ENCODE measurements at regions not wholly inside any gene's neighbourhood (a gene's known extent, or its start where the extent isn't known, plus 50 kb on each side); places are given as distances from the start of the nearest gene placed in this dataset.

DNA sequence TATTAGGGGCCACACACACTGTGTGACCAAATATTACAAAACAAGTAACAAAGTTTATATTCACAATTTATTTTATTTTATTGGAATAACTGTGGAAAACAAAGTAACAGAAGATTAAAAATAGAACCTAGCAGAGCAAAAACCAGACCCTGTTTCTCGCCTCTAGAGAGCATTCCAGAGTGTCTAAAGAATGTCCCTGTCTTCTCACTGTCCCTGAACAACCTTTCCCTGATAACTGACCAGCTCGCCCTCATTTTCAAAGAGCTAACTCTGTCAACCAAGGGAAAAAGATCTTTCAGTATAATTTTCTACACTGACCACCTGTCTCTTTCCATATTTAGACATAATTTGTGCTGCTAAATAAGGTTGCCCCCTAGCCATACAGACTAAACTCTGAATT, 646.9 kb downstream of the USP25 start:
- no peak for DNase-seq

DNA sequence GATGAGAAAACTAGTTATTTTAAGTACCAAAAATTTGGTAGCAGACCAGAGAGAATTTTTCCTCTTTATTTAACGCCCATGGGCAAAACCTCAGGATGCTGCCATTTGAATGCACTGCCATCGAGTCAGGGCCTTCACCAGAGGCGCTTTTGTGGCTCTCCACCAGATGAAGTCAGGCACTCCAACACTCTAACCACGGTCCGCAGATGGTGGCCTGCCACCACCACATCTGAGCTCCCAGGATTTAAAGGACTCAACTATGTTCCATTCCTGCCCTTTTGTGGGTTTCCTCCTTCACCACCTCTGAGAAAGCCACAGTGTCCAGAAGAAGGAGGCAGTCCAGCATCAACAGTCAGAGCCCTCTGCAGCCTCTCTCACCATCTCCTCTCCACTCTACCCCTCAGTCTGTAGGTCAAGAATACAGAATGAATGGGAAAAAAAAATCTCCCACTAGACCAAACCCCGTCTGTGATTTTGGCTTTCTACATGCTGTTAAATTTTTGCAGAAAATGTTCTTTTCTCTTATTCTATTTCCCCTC, 647.4 kb downstream of the USP25 start:
- no peak for DNase-seq

DNA sequence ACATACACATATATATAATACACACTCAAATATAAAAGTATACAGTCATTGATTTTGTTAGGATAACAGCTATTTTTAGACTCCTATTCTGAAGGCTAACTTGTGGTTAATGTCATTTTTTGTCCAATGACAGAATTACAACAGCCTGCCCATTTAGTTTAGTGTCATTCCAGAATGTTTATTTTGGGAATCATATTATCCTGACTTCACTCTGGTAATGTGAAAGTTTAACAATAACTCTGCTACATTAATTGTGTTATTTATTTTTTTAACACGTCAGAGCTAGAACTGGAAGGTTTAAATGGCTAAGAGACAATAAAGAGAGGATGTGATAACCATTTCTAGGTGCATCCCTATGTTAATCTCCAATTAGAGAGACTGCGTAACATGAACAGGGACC, 648.1 kb downstream of the USP25 start:
- no peak for DNase-seq

DNA sequence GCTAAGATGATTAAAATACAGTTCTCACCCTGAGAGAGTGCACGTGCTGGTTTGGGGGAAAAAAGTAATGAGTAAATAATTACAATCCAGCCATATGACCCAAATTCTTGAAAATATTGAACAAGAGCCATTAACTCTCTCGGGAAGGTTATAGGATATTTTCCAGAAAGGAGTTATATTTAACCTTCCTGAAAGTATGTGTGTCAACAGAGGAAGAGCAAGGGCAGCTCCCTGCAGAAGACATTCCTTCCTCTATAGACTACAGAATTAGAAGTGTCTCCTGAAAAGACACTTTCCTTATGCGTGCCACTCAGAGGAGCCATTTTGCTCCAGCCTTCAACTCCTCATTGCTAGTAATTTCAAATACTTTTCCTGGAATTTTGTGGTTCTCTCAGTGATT, 648.7 kb downstream of the USP25 start:
- no peak for DNase-seq

DNA sequence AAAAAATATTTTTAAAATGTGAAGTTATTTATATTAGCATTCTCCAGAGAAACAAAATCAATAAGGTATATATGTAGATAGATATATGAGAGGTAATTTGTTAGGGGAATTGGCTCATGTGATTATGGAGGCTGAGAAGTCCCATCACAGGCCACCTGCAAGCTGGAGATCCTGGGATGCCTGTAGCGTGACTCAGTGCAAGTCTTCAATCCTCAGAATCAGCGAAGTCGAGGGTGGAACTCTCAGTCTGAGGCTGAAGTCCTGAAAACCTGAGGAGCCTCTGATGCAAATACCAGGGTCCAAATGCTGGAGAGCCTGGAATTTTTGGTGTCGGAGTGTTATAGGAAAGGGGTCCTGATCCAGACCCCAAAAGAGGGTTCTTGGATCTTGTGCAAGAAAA, 658.5 kb downstream of the USP25 start:
- DNase-seq: no peak

DNA sequence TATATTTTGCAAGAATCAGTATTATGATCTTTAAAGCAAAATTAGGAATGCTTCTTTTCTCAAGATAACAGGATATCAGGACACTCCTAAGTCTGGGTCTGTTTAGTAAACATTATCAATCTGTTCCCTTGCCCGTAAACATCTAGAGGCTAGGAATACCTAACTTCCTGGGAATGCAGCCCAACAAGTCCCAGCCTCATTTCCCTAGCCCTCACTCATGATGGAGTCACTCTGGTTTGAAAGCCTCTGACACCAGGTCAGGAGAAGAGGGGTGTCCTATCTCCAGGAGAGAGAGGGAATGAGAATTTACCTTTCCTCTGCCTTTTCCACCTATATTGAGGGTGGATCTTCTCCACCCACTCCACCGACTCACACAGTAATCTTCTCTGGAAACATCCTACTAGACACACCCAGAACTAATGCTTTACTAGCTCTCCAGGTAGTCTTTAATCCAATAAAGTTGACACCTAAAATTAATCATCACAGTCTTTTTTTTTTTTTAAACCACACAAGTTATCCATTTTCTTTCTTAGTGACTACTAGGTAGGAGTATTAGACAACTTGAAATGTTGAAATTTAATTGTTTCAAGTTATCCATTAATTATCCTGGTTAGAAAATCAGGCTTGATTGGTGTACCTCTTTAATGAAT, 659.3 kb downstream of the USP25 start:
- no peak for DNase-seq

DNA sequence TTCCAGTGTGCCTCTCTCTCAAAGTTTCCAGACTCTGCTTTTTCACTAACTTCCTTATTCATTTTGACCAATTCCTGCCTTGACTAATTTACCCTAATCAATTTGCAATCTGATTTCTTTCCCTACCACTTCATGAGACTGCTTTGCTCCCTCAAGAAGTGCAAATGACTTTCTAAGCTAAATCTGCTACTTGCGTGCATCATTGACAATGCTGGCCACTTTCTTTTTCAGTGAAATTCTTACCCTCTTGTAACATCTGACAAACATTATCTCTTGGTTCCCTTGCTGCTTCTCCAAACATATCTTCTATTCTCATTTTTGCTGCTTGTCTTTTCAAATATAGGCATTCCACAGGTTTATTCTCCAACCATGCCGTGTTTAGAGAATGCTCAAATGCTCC, 659.9 kb downstream of the USP25 start:
- no peak for DNase-seq

DNA sequence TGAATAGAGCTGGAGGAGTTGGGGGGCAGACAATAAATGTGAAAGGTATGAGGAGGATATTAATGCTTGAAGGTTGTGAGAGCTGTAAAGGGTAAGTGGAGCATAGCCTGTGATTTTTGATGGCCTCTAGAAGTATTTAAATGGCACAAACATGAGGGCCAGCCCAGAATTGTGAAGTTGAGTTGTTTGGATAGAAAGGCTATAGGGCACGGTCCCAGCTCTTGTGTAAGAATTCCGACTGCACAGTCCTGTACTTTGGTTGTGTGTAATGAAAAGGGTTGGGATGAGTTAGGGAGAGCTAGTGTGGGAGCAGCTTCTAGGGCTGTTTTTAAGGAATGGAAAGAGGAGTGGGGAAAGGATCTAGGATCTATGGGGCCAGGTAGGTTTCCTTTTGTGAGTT, 665.5 kb downstream of the USP25 start:
- no peak for DNase-seq

DNA sequence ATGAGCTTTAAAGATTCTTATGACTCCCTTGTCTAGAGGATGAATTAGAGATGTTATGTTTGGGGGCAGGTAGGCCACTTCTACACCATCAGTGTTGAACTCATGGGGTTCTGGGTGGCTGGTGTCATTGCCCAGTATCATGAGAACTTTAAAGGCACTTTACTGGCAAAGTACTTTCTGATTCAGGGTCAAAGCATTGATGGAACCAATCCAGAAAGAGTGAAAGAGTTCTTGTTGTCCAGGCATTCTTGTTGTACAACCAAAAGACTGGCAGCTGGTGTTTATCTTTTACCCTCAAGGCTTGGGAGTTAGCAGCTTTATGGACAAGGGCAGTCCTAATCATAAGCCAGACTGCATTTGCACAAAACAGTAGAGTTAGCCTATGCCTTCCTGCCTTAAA, 673.0 kb downstream of the USP25 start:
- DNase-seq: no peak

DNA sequence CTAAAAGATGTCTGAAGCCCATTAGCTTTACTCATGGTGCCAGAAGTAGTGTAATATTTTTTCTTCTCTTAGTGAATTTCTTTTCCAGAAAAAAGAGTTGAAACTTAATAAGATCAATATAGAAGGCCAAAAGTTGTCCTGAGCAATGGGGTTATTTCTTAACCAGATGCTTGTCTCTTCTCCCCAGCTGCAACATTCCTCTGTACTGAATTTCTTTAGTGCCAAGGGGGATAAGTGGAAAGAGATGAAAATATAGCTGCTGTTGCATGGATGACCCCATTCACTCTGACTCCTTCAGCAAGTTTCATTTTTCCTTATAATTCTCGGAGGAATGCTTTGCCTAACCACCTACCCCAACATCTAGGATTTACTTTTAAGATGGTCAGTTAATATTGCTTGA, 675.0 kb downstream of the USP25 start:
- DNase-seq: no peak

DNA sequence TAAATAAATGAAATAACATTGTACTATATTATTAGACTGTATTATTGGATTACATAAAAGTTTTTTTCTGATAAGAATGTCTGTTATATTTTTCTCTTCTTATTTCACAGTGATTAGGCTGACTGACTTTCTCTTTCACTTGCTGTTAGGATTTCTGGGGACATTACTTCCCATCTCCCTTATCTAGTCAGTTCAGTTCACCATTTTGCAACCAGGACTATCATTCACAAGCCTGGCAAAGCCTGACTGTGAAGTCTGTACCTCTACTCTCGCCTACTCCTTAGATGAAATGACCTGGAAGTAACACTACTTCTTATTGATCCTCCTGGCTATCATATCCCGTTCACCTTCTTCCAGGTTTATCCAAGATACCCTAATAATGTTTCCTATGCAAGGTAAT, 676.6 kb downstream of the USP25 start:
- no peak for DNase-seq

DNA sequence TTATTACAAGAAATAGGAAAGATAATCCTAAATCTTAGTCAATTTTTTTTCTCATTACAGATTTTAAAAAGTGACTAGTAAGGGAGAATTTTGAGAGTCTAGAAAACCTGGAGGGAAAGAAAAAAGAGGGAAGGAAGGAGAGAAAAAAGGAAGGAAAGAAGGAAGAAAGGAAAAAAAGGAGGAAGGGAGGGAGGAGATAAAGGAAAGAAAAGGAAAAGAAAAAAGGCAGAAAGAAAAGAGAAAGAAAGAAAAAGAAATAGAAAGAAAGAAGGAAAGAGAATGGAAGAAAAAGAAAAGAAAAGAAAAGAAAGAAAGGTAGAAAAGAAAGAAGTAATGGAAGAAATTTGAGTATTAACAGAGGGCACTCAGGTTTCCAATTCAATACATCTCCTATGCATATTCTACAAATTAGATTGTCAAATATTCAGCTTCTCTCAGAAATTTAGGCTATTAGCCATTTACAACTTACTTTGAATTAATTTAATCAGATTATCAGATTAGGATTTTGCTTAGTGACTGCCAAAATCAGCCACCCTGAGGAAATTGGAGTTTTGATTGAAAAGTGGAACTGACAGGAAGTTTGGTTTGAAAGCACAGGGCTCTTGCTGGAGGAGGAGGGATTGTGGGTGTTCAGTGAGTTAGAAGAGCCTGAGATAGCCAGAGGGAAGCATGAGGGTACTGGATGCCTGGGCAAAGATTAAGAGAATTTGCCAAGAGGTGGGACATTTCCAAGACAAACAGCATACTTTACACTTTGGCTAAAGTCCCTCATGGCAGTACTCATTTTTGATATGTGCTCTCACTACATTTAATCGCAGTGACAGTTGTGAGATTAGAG, 677.8 kb downstream of the USP25 start:
- no peak for DNase-seq

DNA sequence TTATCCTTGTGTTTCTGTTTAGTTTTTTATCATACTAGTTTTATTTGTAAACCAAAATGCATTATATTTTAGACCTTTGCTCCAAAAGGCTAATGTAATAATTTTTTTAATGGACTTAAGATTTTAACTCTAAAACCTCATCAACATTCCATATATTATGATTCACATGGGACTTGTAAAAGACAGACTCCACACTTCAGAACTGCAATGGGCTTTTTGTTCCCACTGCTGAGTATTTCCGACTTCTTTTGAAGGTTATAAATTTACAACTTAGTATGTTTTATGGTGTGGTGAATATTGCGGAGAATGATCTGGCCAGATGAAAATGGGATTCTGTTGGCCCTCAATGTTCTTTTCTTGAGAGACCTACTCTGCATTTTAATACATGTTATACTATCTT, 678.5 kb downstream of the USP25 start:
- DNase-seq: no peak

DNA sequence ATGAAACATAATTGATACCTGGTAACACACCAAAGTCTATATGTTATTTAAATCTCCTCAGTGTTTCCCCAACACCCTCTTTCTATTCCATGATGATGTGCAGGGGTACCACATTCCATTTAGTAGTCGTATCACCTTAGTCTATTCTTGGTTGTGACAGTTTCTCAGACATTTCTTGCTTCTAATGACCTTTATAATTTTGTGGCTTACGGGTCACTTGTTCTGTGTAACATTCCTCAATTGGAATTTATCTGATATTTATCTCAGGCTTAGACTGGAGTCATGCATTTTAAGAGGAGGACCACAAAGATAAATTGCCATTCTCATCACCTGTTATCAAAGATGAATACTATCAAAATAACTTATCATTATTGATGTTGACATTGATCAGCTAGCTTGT, 679.6 kb downstream of the USP25 start:
- no peak for DNase-seq

DNA sequence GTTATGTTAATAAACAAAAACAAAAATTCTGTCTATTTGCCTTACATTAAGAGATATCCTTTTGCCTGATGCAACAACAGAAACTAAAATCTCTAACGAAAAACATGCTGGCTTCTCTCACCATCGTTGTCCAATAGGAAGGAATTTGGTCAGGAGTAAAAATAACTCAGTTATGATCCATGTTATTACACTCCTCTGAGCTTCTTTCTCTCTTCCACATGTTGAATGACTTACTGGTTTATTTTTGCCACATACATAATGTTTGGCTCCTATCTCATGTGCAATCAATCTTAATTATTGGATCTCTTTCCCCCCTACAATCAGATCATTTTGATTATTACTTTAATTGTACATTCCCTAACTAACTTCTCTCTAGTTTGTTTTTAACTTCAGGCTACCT, 688.4 kb downstream of the USP25 start:
- DNase-seq: no peak

DNA sequence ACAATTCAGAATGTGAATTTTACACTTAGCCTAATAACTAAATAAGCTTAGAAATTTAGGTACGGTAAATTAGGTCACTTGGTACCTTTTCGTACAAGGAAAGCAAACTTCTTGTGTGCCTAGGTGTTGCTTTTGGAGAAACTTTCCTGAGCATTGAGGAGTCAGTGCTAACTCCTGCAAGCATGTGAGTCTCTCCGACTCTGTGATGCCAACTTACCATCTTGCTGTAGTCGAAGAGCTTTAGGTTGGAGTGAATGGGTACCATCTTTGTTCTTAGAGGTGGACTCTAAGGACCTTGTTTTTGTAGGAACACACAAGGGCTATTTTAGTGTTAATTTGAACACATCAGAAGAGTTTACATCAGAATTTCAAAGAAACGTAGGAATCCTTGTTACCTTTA, 688.9 kb downstream of the USP25 start:
- DNase-seq: no peak

DNA sequence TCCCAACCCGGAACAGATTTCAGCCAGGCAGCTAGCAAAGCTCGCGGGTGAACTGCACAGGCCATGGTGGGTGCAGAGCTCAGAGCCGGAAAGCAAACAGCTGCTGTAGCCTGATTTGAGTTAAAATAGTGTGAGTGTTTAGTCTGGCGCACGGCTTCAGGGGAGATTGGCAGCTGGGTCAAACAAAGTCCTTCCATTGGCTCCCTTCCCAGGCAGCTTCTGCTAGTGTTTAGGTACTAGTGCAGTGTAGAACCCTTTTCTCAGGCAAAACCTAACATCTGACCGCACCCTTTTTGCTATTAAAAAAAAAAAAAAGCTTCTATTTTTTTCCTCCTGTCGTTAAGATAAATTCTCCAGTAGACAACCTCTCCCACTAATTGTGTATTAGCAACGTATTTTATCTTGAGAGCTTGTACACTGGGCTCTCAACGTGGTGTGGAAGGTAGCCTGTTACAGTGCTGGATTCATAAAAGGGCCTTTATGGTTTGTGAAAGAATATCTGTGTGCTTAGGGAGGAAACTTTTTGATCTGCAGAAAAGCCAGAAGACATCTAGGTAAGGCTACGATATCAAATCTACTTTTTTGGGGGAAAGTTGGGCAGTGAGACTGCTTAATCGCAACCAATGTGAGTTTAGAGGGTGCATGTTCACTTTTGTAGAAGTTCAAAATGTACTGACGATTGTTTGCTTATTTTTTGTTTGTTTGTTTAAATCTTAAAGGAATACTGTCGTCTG, 689.6 kb downstream of the USP25 start:
- DNase-seq: no peak

DNA sequence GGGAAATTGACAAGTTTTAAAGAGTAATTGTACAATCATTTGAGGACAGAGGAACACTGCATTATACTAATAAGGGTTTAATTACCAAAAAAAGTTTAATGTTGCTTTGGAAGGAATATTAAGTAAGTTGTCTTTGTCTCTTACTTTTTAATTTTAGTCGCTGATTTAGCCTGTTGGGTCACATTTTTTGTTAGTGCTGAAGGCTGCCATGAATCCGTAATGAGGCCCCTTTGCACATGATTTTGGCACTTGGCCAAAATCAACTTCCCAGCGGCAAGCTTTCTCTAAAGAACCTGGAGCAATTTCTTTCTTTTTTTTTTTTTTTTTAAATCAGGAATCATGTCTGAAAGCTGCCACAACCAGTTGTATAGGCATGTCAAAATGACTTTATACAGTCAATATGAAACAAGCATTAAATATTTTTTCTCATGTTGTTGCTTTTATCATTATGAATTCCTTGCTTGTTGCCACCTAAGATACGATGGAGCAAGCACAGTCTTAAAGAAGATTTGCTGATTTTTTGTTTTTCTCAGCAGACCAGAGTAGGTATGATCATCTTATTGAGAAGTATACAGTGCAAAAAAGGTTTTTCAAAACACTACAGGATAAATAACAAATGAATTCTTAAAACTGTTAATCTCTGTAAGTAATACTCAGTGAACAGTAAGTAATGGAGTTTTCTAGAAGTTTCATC, 690.4 kb downstream of the USP25 start:
- no peak for DNase-seq

DNA sequence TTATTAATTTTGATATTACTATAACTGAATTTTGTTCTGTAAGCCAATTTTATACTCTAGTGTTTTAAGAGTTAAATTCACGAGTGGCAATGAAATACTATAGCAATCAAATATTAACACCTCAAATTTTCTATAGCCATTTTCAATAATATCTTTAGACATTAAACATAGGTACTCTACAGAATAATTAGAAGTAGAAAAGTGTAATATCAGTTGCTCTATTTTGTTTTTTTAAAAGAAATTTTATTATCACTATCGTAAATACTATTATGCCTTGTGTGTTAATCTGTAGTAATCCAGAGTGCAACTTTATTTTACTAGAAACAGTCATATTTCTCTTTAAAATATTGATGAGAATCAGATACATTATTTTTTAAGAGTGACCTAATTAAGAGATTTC, 691.2 kb downstream of the USP25 start:
- no peak for DNase-seq

DNA sequence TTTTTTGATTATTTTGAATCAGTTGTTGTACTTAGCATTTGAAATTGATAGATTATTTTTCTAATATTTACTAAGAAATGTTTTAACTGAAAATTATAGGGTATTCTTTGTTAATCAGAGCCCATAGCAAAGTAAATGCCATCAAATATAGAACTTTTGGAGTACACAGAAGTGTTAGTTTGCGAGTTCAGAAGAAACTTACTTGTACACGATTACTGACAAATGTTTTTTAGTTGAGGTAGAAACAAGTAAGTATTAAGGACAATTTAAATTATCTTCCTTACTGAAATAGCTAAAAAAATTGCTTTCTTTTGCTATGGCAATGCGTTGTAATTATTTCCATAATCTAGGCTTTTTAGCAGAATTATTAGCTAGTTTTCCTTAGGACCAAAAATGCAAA, 692.2 kb downstream of the USP25 start:
- no peak for DNase-seq

DNA sequence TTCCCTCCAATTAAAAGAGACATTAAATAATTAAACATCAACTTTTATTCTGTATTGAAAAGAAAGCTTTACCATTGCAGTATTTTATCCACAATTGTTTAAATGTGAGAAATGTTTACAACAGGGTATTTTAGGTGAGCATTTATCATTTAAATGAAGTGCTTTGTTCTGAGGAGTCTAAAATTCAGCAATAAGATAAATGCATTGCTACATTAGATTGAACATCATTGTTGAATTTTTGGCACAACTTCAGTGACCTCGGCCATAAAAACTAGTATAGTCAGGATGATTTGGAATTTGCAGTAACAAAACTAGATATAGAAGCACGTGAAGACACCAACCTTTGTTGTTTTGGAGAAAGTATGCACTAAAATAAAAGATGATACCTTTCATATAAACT, 692.9 kb downstream of the USP25 start:
- DNase-seq: no peak

DNA sequence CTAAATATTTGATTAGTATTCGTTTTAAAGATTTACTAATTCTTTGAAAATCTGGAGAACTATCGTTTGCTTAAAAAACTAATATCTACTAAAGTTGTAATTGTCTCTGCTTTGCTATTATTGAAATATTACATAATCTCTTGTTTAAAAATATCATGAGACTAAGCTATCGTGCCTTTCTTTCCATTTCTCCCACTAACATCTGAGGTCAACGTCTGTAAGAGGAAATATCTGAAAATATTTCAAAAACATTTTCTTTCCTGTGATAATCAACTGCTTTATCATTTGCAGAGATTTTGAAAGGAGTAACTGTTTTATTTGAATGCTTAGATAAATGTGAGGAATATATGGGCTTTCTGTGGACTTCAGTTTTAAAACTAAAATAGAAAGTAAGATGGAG, 694.1 kb downstream of the USP25 start:
- no peak for DNase-seq

DNA sequence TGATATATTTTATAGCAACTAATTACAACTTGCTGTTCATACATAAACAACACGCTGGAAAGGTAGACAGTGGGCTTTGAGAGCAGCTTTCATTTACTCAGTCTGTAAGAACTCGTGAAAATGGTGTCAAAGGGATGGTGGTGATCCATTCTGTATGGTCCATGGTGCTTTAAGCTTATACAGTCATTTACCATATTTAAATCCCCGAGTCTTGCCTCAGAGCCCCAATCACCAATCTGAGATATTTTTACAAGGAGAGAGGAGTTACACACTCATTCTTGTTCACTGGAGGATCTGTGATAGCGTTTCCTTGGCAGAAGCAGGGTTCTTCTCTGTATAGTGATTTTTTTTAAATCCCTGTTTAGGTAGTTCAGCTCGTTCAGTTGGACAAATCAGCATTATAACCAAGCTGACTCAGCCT, 694.6 kb downstream of the USP25 start:
- DNase-seq: no peak
